K562 (cell line): ENCODE measurements at regions not wholly inside any gene's neighbourhood (a gene's known extent, or its start where the extent isn't known, plus 50 kb on each side); places are given as distances from the start of the nearest gene placed in this dataset.

ENCODE experiments used
- CBX2 ChIP-seq: fragments of 200-600 bp; sonication (generic); IDR thresholded peaks from one replicate; pipeline ENCODE4 v1.6.1; 2012; ENCODE audit warnings: mild to moderate bottlenecking, low read length, inconsistent platforms; ENCODE audit not compliant: insufficient read depth, poor library complexity, severe bottlenecking
- DMBX1 ChIP-seq: fragments of 250-450 bp; sonication (Bioruptor Pico); IDR thresholded peaks from 2 replicates; pipeline ENCODE4 v1.8.0; 2022; ENCODE audit warnings: inconsistent platforms, mild to moderate bottlenecking, moderate library complexity, borderline replicate concordance
- HDGF ChIP-seq: fragments of 450-650 bp; IDR thresholded peaks from 2 replicates; pipeline ENCODE4 v1.6.1; 2016
- IRF2 ChIP-seq: sonication (generic); formaldehyde crosslinking; IDR thresholded peaks from 2 replicates; pipeline ENCODE4 v1.8.1; 2022; ENCODE audit warnings: mild to moderate bottlenecking, missing genetic modification reagents
- SMARCC2 ChIP-seq: fragments of 450-650 bp; IDR thresholded peaks from 2 replicates; pipeline ENCODE4 v1.6.1; 2017; ENCODE audit warnings: antibody characterized with exemption, moderate library complexity, mild to moderate bottlenecking, low read depth
- THAP7 ChIP-seq: fragments of 250-450 bp; sonication (Bioruptor Pico); IDR thresholded peaks from 2 replicates; pipeline ENCODE4 v1.5.0; 2021
- ZNF134 ChIP-seq: fragments of 250-450 bp; sonication (Bioruptor Pico); conservative IDR thresholded peaks from 2 replicates; pipeline ENCODE4 v1.4.0; 2020
- ZNF280B ChIP-seq: fragments of 250-450 bp; sonication (Bioruptor Pico); IDR thresholded peaks from 2 replicates; pipeline ENCODE4 v1.5.1; 2021; ENCODE audit warnings: mild to moderate bottlenecking
- ZNF707 ChIP-seq: fragments of 250-450 bp; sonication (Bioruptor Pico); conservative IDR thresholded peaks from 2 replicates; pipeline ENCODE4 v1.8.0; 2022; ENCODE audit warnings: inconsistent platforms, mild to moderate bottlenecking, moderate library complexity
- TF ChIP-seq, protein P1 (sequence below), 2 experiments: fragments of 450-650 bp; IDR thresholded peaks; 2 replicates each; pipeline ENCODE4 v1.6.1; 2016; ENCODE audit warnings: mild to moderate bottlenecking in 2 of 2, borderline replicate concordance in 1 of 2, low read depth in 1 of 2, moderate library complexity in 1 of 2

- TF ChIP-seq, protein P1, sequence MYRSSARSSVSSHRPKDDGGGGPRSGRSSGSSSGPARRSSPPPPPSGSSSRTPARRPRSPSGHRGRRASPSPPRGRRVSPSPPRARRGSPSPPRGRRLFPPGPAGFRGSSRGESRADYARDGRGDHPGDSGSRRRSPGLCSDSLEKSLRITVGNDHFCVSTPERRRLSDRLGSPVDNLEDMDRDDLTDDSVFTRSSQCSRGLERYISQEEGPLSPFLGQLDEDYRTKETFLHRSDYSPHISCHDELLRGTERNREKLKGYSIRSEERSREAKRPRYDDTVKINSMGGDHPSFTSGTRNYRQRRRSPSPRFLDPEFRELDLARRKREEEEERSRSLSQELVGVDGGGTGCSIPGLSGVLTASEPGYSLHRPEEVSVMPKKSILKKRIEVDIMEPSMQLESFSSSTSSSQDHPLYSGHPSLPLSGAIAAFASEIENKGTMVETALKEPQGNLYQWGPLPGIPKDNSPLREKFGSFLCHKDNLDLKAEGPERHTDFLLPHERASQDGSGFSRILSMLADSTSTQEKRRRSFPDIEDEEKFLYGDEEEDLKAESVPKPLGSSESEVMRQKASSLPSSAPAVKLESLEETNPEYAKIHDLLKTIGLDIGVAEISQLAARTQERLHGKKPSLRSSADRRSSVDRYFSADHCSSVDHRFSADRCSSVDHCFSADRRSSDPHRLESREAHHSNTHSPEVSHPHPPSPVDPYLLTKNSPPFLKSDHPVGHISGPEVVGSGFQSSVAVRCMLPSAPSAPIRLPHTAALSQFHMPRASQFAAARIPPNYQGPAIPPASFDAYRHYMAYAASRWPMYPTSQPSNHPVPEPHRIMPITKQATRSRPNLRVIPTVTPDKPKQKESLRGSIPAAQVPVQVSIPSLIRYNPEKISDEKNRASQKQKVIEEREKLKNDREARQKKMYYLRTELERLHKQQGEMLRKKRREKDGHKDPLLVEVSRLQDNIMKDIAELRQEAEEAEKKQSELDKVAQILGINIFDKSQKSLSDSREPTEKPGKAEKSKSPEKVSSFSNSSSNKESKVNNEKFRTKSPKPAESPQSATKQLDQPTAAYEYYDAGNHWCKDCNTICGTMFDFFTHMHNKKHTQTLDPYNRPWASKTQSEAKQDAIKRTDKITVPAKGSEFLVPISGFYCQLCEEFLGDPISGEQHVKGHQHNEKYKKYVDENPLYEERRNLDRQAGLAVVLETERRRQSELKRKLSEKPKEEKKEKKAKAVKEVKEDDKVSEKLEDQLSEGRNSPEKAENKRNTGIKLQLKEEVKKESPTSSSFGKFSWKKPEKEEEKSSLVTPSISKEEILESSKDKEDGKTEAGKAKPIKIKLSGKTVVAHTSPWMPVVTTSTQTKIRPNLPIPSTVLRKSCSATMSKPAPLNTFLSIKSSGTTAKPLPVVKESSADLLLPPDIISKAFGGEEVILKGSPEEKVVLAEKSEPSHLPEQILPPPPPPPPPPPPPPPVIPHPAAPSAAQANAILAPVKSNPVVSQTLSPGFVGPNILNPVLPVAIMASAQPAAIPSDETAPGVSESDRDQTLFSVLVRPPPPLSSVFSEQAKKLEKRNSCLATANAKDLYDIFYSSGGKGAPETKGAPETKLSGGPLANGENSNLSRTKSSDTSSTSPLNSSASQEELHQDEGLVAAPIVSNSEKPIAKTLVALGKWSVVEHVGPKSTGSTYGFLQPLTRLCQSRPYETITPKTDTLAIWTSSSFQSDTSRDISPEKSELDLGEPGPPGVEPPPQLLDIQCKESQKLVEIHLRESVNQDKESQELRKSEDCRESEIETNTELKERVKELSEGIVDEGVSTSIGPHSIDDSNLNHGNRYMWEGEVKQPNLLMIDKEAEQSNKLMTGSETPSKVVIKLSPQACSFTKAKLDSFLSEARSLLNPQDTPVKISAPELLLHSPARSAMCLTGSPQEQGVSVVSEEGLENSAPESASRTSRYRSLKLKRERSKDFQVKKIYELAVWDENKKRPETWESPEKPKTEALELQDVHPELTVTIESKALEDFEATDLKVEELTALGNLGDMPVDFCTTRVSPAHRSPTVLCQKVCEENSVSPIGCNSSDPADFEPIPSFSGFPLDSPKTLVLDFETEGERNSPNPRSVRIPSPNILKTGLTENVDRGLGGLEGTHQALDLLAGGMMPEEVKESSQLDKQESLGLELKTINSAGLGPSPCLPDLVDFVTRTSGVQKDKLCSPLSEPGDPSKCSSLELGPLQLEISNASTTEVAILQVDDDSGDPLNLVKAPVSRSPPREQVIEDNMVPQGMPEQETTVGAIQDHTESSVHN (IDR thresholded peaks at IDR 0.05; ENCODE audit: borderline replicate concordance in 1 of 2, low read depth in 1 of 2): no peak
- no peak for TF ChIP-seq HDGF
- TF ChIP-seq ZNF707: no peak
- no peak for TF ChIP-seq ZNF134 (CRISPR knock-in tag)
- no peak for TF ChIP-seq ZNF280B (CRISPR knock-in tag)
- TF ChIP-seq DMBX1 (CRISPR knock-in tag): no peak
- TF ChIP-seq SMARCC2: no peak
- TF ChIP-seq THAP7 (CRISPR knock-in tag): no peak
- no peak for TF ChIP-seq CBX2
- TF ChIP-seq IRF2: no peak
These were observed 778.3 kb upstream of the PCDH20 start (continued) for GRCh38 chr13:62193919-62194318.
